WTC11 (cell line): ENCODE measurements at regions not wholly inside any gene's neighbourhood (a gene's known extent, or its start where the extent isn't known, plus 50 kb on each side); places are given as distances from the start of the nearest gene placed in this dataset.

Source experiments
- ETV6 ChIP-seq: sonication (generic); formaldehyde crosslinking; IDR thresholded peaks from 2 replicates; pipeline ENCODE4 v1.8.1; 2022; ENCODE audit warnings: mild to moderate bottlenecking, missing genetic modification reagents
- NR2C2 ChIP-seq: sonication (generic); formaldehyde crosslinking; IDR thresholded peaks from 2 replicates; pipeline ENCODE4 v1.8.0; 2022; ENCODE audit warnings: mild to moderate bottlenecking, missing genetic modification reagents
- SMAD3 ChIP-seq: sonication (generic); formaldehyde crosslinking; IDR thresholded peaks from 2 replicates; pipeline ENCODE4 v1.8.0; 2022; ENCODE audit warnings: missing genetic modification reagents, mild to moderate bottlenecking, borderline replicate concordance
- SP1 ChIP-seq: sonication (generic); formaldehyde crosslinking; conservative IDR thresholded peaks from 2 replicates; pipeline ENCODE4 v1.8.1; 2022; ENCODE audit warnings: missing genetic modification reagents
- ZNF121 ChIP-seq: sonication (generic); formaldehyde crosslinking; IDR thresholded peaks from 2 replicates; pipeline ENCODE4 v1.8.0; 2023; ENCODE audit warnings: missing genetic modification reagents
- TF ChIP-seq, protein P1 (sequence below): sonication (generic); formaldehyde crosslinking; IDR thresholded peaks from 2 replicates; pipeline ENCODE4 v1.8.1; 2022; ENCODE audit warnings: mild to moderate bottlenecking, missing genetic modification reagents, moderate library complexity, borderline replicate concordance
- TF ChIP-seq, protein P2 (sequence below): sonication (generic); formaldehyde crosslinking; IDR thresholded peaks from 2 replicates; pipeline ENCODE4 v1.8.1; 2022; ENCODE audit warnings: missing genetic modification reagents, borderline replicate concordance
- TF ChIP-seq, protein P3 (sequence below): sonication (generic); formaldehyde crosslinking; IDR thresholded peaks from 2 replicates; pipeline ENCODE4 v1.8.1; 2022; ENCODE audit warnings: low read depth, missing genetic modification reagents, borderline replicate concordance
- TF ChIP-seq, protein P4 (sequence below): sonication (generic); formaldehyde crosslinking; IDR thresholded peaks from 2 replicates; pipeline ENCODE4 v1.8.1; 2023; ENCODE audit warnings: mild to moderate bottlenecking, missing genetic modification reagents, moderate library complexity
- TF ChIP-seq, protein P5 (sequence below): sonication (generic); formaldehyde crosslinking; IDR thresholded peaks from 2 replicates; pipeline ENCODE4 v1.8.0; 2022; ENCODE audit warnings: mild to moderate bottlenecking, missing genetic modification reagents
- TF ChIP-seq, protein P6 (sequence below): fragments of 200-600 bp; IDR thresholded peaks from 2 replicates; pipeline ENCODE4 v1.8.0; 2022; ENCODE audit warnings: antibody characterized with exemption
- TF ChIP-seq, protein P7 (sequence below): sonication (generic); formaldehyde crosslinking; IDR thresholded peaks from 2 replicates; pipeline ENCODE4 v1.8.1; 2022; ENCODE audit warnings: mild to moderate bottlenecking, moderate library complexity, missing genetic modification reagents

DNA sequence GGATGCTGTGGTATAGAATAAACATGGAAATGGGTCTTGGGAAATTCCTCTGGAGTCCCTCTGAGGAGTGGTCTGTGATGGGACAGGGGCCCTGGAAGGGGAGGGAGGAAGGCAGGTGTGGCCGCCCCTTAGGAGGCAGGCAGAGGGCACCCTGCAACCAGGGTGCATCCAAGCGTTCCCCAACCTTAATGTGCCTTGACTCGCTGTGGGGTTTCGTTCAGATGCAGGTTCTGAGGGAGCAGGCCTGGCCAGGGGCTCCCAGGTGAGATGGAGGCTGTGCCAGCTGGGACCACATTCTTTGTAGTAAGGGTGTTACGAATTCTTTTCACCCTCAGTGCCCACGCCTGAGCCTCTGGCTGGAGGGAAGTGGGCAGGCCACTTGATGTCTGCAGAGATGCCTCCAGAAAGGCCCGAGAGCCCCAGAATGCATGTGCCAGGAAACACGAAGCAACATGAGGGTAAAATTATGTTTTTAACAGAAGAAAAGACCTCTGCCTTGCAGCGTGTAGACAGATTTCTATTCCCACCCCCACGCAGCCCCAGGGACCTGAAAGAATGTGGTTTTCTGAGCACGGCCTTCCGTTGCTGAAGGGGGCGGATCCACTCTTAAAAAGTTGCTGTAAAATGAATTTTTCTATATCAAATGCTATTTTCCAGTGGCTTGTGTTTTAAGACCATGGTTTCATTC is 150.4 kb upstream of the IER5L start:
- TF ChIP-seq SP1 (CRISPR knock-in tag) (no peak), SMAD3 (CRISPR knock-in tag) (no peak), ETV6 (CRISPR knock-in tag) (no peak), NR2C2 (CRISPR knock-in tag) (no peak), ZNF121 (CRISPR knock-in tag) (no peak)
- TF ChIP-seq, protein P1, sequence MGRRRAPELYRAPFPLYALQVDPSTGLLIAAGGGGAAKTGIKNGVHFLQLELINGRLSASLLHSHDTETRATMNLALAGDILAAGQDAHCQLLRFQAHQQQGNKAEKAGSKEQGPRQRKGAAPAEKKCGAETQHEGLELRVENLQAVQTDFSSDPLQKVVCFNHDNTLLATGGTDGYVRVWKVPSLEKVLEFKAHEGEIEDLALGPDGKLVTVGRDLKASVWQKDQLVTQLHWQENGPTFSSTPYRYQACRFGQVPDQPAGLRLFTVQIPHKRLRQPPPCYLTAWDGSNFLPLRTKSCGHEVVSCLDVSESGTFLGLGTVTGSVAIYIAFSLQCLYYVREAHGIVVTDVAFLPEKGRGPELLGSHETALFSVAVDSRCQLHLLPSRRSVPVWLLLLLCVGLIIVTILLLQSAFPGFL, result no peak
- TF ChIP-seq, protein P2, sequence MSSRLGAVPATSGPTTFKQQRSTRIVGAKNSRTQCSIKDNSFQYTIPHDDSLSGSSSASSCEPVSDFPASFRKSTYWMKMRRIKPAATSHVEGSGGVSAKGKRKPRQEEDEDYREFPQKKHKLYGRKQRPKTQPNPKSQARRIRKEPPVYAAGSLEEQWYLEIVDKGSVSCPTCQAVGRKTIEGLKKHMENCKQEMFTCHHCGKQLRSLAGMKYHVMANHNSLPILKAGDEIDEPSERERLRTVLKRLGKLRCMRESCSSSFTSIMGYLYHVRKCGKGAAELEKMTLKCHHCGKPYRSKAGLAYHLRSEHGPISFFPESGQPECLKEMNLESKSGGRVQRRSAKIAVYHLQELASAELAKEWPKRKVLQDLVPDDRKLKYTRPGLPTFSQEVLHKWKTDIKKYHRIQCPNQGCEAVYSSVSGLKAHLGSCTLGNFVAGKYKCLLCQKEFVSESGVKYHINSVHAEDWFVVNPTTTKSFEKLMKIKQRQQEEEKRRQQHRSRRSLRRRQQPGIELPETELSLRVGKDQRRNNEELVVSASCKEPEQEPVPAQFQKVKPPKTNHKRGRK, result no peak
- TF ChIP-seq, protein P3, sequence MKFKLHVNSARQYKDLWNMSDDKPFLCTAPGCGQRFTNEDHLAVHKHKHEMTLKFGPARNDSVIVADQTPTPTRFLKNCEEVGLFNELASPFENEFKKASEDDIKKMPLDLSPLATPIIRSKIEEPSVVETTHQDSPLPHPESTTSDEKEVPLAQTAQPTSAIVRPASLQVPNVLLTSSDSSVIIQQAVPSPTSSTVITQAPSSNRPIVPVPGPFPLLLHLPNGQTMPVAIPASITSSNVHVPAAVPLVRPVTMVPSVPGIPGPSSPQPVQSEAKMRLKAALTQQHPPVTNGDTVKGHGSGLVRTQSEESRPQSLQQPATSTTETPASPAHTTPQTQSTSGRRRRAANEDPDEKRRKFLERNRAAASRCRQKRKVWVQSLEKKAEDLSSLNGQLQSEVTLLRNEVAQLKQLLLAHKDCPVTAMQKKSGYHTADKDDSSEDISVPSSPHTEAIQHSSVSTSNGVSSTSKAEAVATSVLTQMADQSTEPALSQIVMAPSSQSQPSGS, result no peak
- TF ChIP-seq, protein P4, sequence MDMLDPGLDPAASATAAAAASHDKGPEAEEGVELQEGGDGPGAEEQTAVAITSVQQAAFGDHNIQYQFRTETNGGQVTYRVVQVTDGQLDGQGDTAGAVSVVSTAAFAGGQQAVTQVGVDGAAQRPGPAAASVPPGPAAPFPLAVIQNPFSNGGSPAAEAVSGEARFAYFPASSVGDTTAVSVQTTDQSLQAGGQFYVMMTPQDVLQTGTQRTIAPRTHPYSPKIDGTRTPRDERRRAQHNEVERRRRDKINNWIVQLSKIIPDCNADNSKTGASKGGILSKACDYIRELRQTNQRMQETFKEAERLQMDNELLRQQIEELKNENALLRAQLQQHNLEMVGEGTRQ (CRISPR knock-in tag), result no peak
- TF ChIP-seq, protein P5, sequence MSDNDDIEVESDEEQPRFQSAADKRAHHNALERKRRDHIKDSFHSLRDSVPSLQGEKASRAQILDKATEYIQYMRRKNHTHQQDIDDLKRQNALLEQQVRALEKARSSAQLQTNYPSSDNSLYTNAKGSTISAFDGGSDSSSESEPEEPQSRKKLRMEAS (CRISPR knock-in tag), result no peak
- TF ChIP-seq, protein P6, sequence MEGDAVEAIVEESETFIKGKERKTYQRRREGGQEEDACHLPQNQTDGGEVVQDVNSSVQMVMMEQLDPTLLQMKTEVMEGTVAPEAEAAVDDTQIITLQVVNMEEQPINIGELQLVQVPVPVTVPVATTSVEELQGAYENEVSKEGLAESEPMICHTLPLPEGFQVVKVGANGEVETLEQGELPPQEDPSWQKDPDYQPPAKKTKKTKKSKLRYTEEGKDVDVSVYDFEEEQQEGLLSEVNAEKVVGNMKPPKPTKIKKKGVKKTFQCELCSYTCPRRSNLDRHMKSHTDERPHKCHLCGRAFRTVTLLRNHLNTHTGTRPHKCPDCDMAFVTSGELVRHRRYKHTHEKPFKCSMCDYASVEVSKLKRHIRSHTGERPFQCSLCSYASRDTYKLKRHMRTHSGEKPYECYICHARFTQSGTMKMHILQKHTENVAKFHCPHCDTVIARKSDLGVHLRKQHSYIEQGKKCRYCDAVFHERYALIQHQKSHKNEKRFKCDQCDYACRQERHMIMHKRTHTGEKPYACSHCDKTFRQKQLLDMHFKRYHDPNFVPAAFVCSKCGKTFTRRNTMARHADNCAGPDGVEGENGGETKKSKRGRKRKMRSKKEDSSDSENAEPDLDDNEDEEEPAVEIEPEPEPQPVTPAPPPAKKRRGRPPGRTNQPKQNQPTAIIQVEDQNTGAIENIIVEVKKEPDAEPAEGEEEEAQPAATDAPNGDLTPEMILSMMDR, result no peak
- TF ChIP-seq, protein P7, sequence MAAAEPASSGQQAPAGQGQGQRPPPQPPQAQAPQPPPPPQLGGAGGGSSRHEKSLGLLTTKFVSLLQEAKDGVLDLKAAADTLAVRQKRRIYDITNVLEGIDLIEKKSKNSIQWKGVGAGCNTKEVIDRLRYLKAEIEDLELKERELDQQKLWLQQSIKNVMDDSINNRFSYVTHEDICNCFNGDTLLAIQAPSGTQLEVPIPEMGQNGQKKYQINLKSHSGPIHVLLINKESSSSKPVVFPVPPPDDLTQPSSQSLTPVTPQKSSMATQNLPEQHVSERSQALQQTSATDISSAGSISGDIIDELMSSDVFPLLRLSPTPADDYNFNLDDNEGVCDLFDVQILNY (CRISPR knock-in tag), result no peak
